ENCODE measurements at regions not wholly inside any gene's neighbourhood (a gene's known extent, or its start where the extent isn't known, plus 50 kb on each side); places are given as distances from the start of the nearest gene placed in this dataset.

- Mint-ChIP-seq H3K9me3 (no peaks in the 10 kb centered on the region), H3K27me3 (no peaks in the 10 kb centered on the region), H3K4me3 (no peak overlapping the region), H3K36me3 (ENCODE audit: low read depth) (no peaks in the 10 kb centered on the region), H3K27ac (no peak overlapping the region), H3K4me1 (ENCODE audit: low read depth) (no peaks in the 10 kb centered on the region)
- no peak for DNase-seq
- Histone ChIP-seq H3K4me1 (ENCODE audit: insufficient read depth, low read length) (no peaks in the 10 kb centered on the region), H3K9me3 (ENCODE audit: control insufficient read depth in 1 of 2, insufficient read depth in 1 of 2, low read length in 2 of 2) (no peaks in the 10 kb centered on the region), H3K27ac (ENCODE audit: low read depth in 1 of 2, low read length in 2 of 2) (no peak overlapping the region), H3K36me3 (ENCODE audit: insufficient read depth, low read length) (no peaks in the 10 kb centered on the region), H3K4me3 (ENCODE audit: low read length) (no peak overlapping the region), H3K27me3 (ENCODE audit: control insufficient read depth in 1 of 2, insufficient read depth in 2 of 2, low read length in 2 of 2) (no peaks in the 10 kb centered on the region)
- intact Hi-C loops (cut with DNase I, micrococcal nuclease): no loop called here
- ChIA-PET CTCF (no interaction called here), POLR2A (no interaction called here)
- TF ChIP-seq CTCF (IDR thresholded peaks at IDR 0.05): no peak
- no peak for ATAC-seq (ENCODE audit: poor library complexity)
Measured at GRCh38 chr13:76829572-76830327, 56.5 kb downstream of the KCTD12 start.

GRCh38 chr13:76828316-76828741 lies 57.9 kb downstream of the KCTD12 start:
- Mint-ChIP-seq H3K4me1 (ENCODE audit: low read depth) (no peaks in the 10 kb centered on the region), H3K27me3 (no peaks in the 10 kb centered on the region), H3K9me3 (no peaks in the 10 kb centered on the region), H3K36me3 (ENCODE audit: low read depth) (no peaks in the 10 kb centered on the region), H3K27ac (no peak overlapping the region), H3K4me3 (no peak overlapping the region)
- ATAC-seq (ENCODE audit: poor library complexity) (no peak), DNase-seq (no peak)
- no peaks in the 10 kb centered on the region for H3K27me3 ChIP-seq (ENCODE audit: control insufficient read depth in 1 of 2, insufficient read depth in 2 of 2, low read length in 2 of 2)
- TF ChIP-seq CTCF (IDR thresholded peaks at IDR 0.05): no peak
- POLR2A ChIA-PET: no interaction called here
- CTCF ChIA-PET: no interaction called here
- no peaks in the 10 kb centered on the region for H3K36me3 ChIP-seq (ENCODE audit: insufficient read depth, low read length)
- intact Hi-C loops (cut with DNase I, micrococcal nuclease): no loop called here
- no peaks in the 10 kb centered on the region for H3K4me1 ChIP-seq (ENCODE audit: insufficient read depth, low read length)
- H3K27ac ChIP-seq (ENCODE audit: low read depth in 1 of 2, low read length in 2 of 2): no peak overlapping the region
- H3K9me3 ChIP-seq (ENCODE audit: control insufficient read depth in 1 of 2, insufficient read depth in 1 of 2, low read length in 2 of 2): no peaks in the 10 kb centered on the region
- H3K4me3 ChIP-seq (ENCODE audit: low read length): no peak overlapping the region

- Mint-ChIP-seq H3K27me3 (no peaks in the 10 kb centered on the region), H3K9me3 (no peaks in the 10 kb centered on the region), H3K36me3 (ENCODE audit: low read depth) (no peaks in the 10 kb centered on the region), H3K4me1 (ENCODE audit: low read depth) (no peaks in the 10 kb centered on the region), H3K4me3 (no peak overlapping the region), H3K27ac (no peak overlapping the region)
- Histone ChIP-seq H3K27ac (ENCODE audit: low read depth in 1 of 2, low read length in 2 of 2) (no peak overlapping the region), H3K4me1 (ENCODE audit: insufficient read depth, low read length) (no peaks in the 10 kb centered on the region), H3K9me3 (ENCODE audit: control insufficient read depth in 1 of 2, insufficient read depth in 1 of 2, low read length in 2 of 2) (no peaks in the 10 kb centered on the region), H3K4me3 (ENCODE audit: low read length) (no peak overlapping the region), H3K36me3 (ENCODE audit: insufficient read depth, low read length) (no peaks in the 10 kb centered on the region), H3K27me3 (ENCODE audit: control insufficient read depth in 1 of 2, insufficient read depth in 2 of 2, low read length in 2 of 2) (no peaks in the 10 kb centered on the region)
- no peak for DNase-seq
- ChIA-PET CTCF (no interaction called here), POLR2A (no interaction called here)
- intact Hi-C loops (cut with DNase I, micrococcal nuclease): no loop called here
- no peak for TF ChIP-seq CTCF (IDR thresholded peaks at IDR 0.05)
- no peak for ATAC-seq (ENCODE audit: poor library complexity)
Measured at GRCh38 chr13:76826527-76826926, 59.7 kb downstream of the KCTD12 start.
